GM12878 (cell line): ENCODE measurements at regions not wholly inside any gene's neighbourhood (a gene's known extent, or its start where the extent isn't known, plus 50 kb on each side); places are given as distances from the start of the nearest gene placed in this dataset.

ENCODE experiments used
- ATAC-seq: fragments of 200-7000 bp; cut with Tn5 transposase; 3 replicates; pipeline ENCODE4 v1.9.1; 2020; ENCODE audit warnings: mild to moderate bottlenecking, moderate library complexity
- BruUV-seq: library from RNA; stranded (reverse); fragments of 400-500 nt; replicated peaks from 2 replicates; lab custom pipeline; 2021; lab: Mats Ljungman, UMichigan
- CTCF ChIA-PET: fragments of 300-600 bp; sonication (Branson Sonifier 250); formaldehyde crosslinking; extraction: SDS; loops from one replicate; lab custom pipeline; 2021; ENCODE audit warnings: inconsistent platforms; lab: Yijun Ruan, JAX
- POLR2A ChIA-PET: fragments of 350-600 bp; formaldehyde crosslinking; extraction: SDS; loops from one replicate; lab custom pipeline; 2021; ENCODE audit warnings: inconsistent platforms; lab: Charles Lee
- RAD21 ChIA-PET: fragments of 300-600 bp; sonication (Branson Sonifier 250); formaldehyde crosslinking; loops from one replicate; lab custom pipeline; 2023; ENCODE audit warnings: antibody characterized with exemption; ENCODE audit not compliant: unreplicated experiment; lab: Charles Lee
- SMC1A ChIA-PET: fragments of 300-600 bp; sonication (Branson Sonifier 250); formaldehyde crosslinking; loops from one replicate; lab custom pipeline; 2023; ENCODE audit not compliant: unreplicated experiment, uncharacterized antibody; lab: Charles Lee
- DNase-seq: peaks from one replicate; pipeline ENCODE4 v3.0.0-alpha.2; 2011; ENCODE audit warnings: low read depth, low spot score
- FAIRE-seq: peaks from 3 replicates; lab custom pipeline; 2011; peaks lifted over from hg19 to GRCh38; lab: Jason Lieb, UNC
- H2AFZ ChIP-seq: 2 replicates; pipeline ENCODE4 v1.6.0; 2011; ENCODE audit warnings: low read depth, low read length, control low read depth; ENCODE audit not compliant: control insufficient read depth
- H3K27ac ChIP-seq: 2 replicates; pipeline ENCODE4 v1.5.1; 2011; ENCODE audit warnings: control low read depth; ENCODE audit not compliant: control insufficient read depth, insufficient read depth
- H3K27me3 ChIP-seq, 2 experiments: replicated peaks in 1 of 2; 2 replicates each; pipeline versions ENCODE4 v1.6.0 to v1.6.1; 2011; ENCODE audit warnings: low read length in 1 of 2; ENCODE audit not compliant: control insufficient read depth in 2 of 2, insufficient read depth in 2 of 2
- H3K36me3 ChIP-seq, 2 experiments: 2 replicates each; pipeline ENCODE4 v1.5.1; 2011; ENCODE audit warnings: low read length in 1 of 2; ENCODE audit not compliant: control insufficient read depth in 2 of 2, insufficient read depth in 2 of 2
- H3K4me1 ChIP-seq: 2 replicates; pipeline ENCODE4 v1.6.1; 2011; ENCODE audit warnings: mild to moderate bottlenecking, low read length, moderate library complexity, mixed read lengths; ENCODE audit not compliant: control insufficient read depth, insufficient read depth
- H3K4me2 ChIP-seq: 2 replicates; pipeline ENCODE4 v1.6.0; 2011; ENCODE audit warnings: control low read depth; ENCODE audit not compliant: control insufficient read depth, insufficient read depth
- H3K4me3 ChIP-seq: fragments of 200-600 bp; sonication (generic); 2 replicates; pipeline ENCODE4 v1.5.1; 2016
- H3K79me2 ChIP-seq: 2 replicates; pipeline ENCODE4 v1.6.0; 2011; ENCODE audit warnings: low read length; ENCODE audit not compliant: control insufficient read depth, insufficient read depth
- H3K9ac ChIP-seq: 2 replicates; pipeline ENCODE4 v1.8.0; 2011; ENCODE audit warnings: low read length, control low read depth, mixed read lengths; ENCODE audit not compliant: control insufficient read depth, insufficient read depth
- H3K9me3 ChIP-seq: replicated peaks from 3 replicates; pipeline ENCODE4 v1.5.1; 2011; ENCODE audit warnings: mild to moderate bottlenecking, low read length; ENCODE audit not compliant: control insufficient read depth, insufficient read depth
- H4K20me1 ChIP-seq: 2 replicates; pipeline ENCODE4 v1.6.0; 2011; ENCODE audit not compliant: control insufficient read depth, insufficient read depth
- FOXK2 ChIP-seq: fragments of 450-650 bp; IDR thresholded peaks from 2 replicates; pipeline ENCODE4 v1.6.1; 2017; ENCODE audit warnings: mild to moderate bottlenecking, moderate library complexity
- RFX5 ChIP-seq: IDR thresholded peaks from 2 replicates; pipeline ENCODE4 v1.6.1; 2011; ENCODE audit warnings: low read depth, low read length, improper control_type of control experiment
- RUNX3 ChIP-seq: IDR thresholded peaks from 2 replicates; pipeline ENCODE4 v1.6.1; 2012; ENCODE audit warnings: low read length, inconsistent platforms
- TCF3 ChIP-seq: IDR thresholded peaks from 2 replicates; pipeline ENCODE4 v1.6.1; 2012; ENCODE audit warnings: low read depth, mild to moderate bottlenecking, low read length, borderline replicate concordance; ENCODE audit not compliant: insufficient read depth
- WGBS: methylation state at CpG from one replicate; pipeline ENCODE4 v1.1.6; 2016; ENCODE audit warnings: low lambda C conversion rate; ENCODE audit not compliant: insufficient replicate concordance, insufficient coverage; ENCODE audit errors: missing lambda C conversion rate; 5-methylcytosine and 5-hydroxymethylcytosine counted together
- in situ Hi-C: fragments of 300-500 bp; cut with MboI; formaldehyde crosslinking; loops from 9 replicates; pipeline ENCODE4 v1.14.3; 2018; ENCODE audit warnings: mixed read lengths
- intact Hi-C: fragments of 100-400 bp; cut with micrococcal nuclease; formaldehyde crosslinking; loops from one replicate; pipeline ENCODE4 v1.14.2; 2022; ENCODE audit not compliant: unreplicated experiment
- TF ChIP-seq, protein P1 (sequence below): IDR thresholded peaks from 2 replicates; pipeline ENCODE4 v1.6.1; 2012; ENCODE audit warnings: mild to moderate bottlenecking, low read depth, low read length
- TF ChIP-seq, protein P2 (sequence below): fragments of 450-650 bp; IDR thresholded peaks from 2 replicates; pipeline ENCODE4 v1.6.1; 2016; ENCODE audit warnings: mild to moderate bottlenecking, moderate library complexity, borderline replicate concordance
- TF ChIP-seq, protein P3 (sequence below): IDR thresholded peaks from 2 replicates; pipeline ENCODE4 v1.6.1; 2012; ENCODE audit warnings: improper control_type of control experiment, low read depth, low read length; ENCODE audit not compliant: insufficient replicate concordance

DNA sequence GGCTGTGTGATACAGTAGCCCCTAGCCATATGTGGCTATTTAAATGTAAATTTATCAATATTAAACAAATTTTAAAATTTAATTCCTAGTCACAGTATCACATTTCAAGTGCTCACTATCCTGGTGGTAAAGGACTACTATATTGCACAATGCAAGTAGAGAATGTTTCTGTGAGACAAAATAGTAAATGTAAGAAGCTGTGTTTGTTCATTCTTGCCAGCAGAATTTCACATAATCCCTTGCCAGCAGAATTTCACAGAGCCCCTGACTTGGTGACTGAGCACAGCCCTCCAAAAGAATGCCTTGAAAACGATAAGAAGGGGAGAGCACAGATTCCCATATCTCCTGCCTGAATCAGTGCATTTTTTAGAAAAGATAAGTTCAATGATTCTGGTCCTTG, 75.9 kb upstream of the SELENOP start:
- TF ChIP-seq TCF3, result no peak
- no peak for TF ChIP-seq RFX5
- TF ChIP-seq, protein P1, sequence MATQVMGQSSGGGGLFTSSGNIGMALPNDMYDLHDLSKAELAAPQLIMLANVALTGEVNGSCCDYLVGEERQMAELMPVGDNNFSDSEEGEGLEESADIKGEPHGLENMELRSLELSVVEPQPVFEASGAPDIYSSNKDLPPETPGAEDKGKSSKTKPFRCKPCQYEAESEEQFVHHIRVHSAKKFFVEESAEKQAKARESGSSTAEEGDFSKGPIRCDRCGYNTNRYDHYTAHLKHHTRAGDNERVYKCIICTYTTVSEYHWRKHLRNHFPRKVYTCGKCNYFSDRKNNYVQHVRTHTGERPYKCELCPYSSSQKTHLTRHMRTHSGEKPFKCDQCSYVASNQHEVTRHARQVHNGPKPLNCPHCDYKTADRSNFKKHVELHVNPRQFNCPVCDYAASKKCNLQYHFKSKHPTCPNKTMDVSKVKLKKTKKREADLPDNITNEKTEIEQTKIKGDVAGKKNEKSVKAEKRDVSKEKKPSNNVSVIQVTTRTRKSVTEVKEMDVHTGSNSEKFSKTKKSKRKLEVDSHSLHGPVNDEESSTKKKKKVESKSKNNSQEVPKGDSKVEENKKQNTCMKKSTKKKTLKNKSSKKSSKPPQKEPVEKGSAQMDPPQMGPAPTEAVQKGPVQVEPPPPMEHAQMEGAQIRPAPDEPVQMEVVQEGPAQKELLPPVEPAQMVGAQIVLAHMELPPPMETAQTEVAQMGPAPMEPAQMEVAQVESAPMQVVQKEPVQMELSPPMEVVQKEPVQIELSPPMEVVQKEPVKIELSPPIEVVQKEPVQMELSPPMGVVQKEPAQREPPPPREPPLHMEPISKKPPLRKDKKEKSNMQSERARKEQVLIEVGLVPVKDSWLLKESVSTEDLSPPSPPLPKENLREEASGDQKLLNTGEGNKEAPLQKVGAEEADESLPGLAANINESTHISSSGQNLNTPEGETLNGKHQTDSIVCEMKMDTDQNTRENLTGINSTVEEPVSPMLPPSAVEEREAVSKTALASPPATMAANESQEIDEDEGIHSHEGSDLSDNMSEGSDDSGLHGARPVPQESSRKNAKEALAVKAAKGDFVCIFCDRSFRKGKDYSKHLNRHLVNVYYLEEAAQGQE, result no peak
- TF ChIP-seq, protein P2, sequence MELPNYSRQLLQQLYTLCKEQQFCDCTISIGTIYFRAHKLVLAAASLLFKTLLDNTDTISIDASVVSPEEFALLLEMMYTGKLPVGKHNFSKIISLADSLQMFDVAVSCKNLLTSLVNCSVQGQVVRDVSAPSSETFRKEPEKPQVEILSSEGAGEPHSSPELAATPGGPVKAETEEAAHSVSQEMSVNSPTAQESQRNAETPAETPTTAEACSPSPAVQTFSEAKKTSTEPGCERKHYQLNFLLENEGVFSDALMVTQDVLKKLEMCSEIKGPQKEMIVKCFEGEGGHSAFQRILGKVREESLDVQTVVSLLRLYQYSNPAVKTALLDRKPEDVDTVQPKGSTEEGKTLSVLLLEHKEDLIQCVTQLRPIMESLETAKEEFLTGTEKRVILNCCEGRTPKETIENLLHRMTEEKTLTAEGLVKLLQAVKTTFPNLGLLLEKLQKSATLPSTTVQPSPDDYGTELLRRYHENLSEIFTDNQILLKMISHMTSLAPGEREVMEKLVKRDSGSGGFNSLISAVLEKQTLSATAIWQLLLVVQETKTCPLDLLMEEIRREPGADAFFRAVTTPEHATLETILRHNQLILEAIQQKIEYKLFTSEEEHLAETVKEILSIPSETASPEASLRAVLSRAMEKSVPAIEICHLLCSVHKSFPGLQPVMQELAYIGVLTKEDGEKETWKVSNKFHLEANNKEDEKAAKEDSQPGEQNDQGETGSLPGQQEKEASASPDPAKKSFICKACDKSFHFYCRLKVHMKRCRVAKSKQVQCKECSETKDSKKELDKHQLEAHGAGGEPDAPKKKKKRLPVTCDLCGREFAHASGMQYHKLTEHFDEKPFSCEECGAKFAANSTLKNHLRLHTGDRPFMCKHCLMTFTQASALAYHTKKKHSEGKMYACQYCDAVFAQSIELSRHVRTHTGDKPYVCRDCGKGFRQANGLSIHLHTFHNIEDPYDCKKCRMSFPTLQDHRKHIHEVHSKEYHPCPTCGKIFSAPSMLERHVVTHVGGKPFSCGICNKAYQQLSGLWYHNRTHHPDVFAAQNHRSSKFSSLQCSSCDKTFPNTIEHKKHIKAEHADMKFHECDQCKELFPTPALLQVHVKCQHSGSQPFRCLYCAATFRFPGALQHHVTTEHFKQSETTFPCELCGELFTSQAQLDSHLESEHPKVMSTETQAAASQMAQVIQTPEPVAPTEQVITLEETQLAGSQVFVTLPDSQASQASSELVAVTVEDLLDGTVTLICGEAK, result no peak
- TF ChIP-seq, protein P3, sequence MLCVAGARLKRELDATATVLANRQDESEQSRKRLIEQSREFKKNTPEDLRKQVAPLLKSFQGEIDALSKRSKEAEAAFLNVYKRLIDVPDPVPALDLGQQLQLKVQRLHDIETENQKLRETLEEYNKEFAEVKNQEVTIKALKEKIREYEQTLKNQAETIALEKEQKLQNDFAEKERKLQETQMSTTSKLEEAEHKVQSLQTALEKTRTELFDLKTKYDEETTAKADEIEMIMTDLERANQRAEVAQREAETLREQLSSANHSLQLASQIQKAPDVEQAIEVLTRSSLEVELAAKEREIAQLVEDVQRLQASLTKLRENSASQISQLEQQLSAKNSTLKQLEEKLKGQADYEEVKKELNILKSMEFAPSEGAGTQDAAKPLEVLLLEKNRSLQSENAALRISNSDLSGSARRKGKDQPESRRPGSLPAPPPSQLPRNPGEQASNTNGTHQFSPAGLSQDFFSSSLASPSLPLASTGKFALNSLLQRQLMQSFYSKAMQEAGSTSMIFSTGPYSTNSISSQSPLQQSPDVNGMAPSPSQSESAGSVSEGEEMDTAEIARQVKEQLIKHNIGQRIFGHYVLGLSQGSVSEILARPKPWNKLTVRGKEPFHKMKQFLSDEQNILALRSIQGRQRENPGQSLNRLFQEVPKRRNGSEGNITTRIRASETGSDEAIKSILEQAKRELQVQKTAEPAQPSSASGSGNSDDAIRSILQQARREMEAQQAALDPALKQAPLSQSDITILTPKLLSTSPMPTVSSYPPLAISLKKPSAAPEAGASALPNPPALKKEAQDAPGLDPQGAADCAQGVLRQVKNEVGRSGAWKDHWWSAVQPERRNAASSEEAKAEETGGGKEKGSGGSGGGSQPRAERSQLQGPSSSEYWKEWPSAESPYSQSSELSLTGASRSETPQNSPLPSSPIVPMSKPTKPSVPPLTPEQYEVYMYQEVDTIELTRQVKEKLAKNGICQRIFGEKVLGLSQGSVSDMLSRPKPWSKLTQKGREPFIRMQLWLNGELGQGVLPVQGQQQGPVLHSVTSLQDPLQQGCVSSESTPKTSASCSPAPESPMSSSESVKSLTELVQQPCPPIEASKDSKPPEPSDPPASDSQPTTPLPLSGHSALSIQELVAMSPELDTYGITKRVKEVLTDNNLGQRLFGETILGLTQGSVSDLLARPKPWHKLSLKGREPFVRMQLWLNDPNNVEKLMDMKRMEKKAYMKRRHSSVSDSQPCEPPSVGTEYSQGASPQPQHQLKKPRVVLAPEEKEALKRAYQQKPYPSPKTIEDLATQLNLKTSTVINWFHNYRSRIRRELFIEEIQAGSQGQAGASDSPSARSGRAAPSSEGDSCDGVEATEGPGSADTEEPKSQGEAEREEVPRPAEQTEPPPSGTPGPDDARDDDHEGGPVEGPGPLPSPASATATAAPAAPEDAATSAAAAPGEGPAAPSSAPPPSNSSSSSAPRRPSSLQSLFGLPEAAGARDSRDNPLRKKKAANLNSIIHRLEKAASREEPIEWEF, result no peak
- TF ChIP-seq RUNX3, result no peak
- TF ChIP-seq FOXK2, result no peak
- POLR2A ChIA-PET, result no interaction called here

More for the DNA sequence above, 75.9 kb upstream of the SELENOP start:
- no peaks in the 10 kb centered on the region; a peak in 1 of 4 replicates for H3K27me3 ChIP-seq
- no peak overlapping the region for H3K4me2 ChIP-seq
- 5% methylated on average over 1 of the region's 1 CpG for WGBS
- no peaks in the 10 kb centered on the region for H4K20me1 ChIP-seq
- ChIA-PET CTCF (interaction anchor here (0.7 to 3.5 kb wide), 5 partner anchors 16 to 1032 kb away, joined by 3 to 29 read pairs (median 6); no protein-coding TSS in a partner anchor), SMC1A (interaction anchor here (0.7 kb wide), 1 partner anchor 166 kb away, joined by 3 read pairs; no protein-coding TSS in a partner anchor), RAD21 (interaction anchor here (1.0 to 1.5 kb wide), 2 partner anchors 120 to 293 kb away, joined by 3 read pairs; no protein-coding TSS in a partner anchor)
- in situ Hi-C loops, result no loop called here
- no peaks in the 10 kb centered on the region for H3K79me2 ChIP-seq
- DNase-seq (no peak), FAIRE-seq (no peak), ATAC-seq (no peak)
- no peaks in the 10 kb centered on the region for H3K4me1 ChIP-seq
- H3K9ac ChIP-seq, result no peak overlapping the region
- H3K36me3 ChIP-seq, result no peaks in the 10 kb centered on the region
- no peaks in the 10 kb centered on the region for H3K9me3 ChIP-seq
- no TSS peak for BruUV-seq
- H2AFZ ChIP-seq, result no peak overlapping the region
- no peak overlapping the region for H3K27ac ChIP-seq
- intact Hi-C loops, result loop anchor here (5.0 kb wide), 3 partner anchors 120 to 1030 kb away; no protein-coding TSS in a partner anchor
- H3K4me3 ChIP-seq, result no peak overlapping the region
